Right lobe of liver (tissue), 6 donors: ENCODE measurements at regions not wholly inside any gene's neighbourhood (a gene's known extent, or its start where the extent isn't known, plus 50 kb on each side); places are given as distances from the start of the nearest gene placed in this dataset.

Source experiments
- ATAC-seq, 4 donors: fragments of 200-7000 bp; cut with Tn5 transposase; one replicate each; pipeline ENCODE4 v1.9.1; 2020; ENCODE audit warnings: mild to moderate bottlenecking in 4 of 4, moderate library complexity in 4 of 4
- DNase-seq, 3 donors: peaks; one replicate each; pipeline ENCODE4 v3.0.0-alpha.2; 2020
- H3K27ac ChIP-seq, 3 donors: fragments of 200-600 bp; one replicate each; pipeline ENCODE4 v1.8.0; 2022
- H3K27me3 ChIP-seq, 2 donors: fragments of 200-600 bp; one replicate each; pipeline ENCODE4 v1.8.0; 2022
- H3K36me3 ChIP-seq, 4 donors: fragments of 200-600 bp; sonication (generic) in 1 of 4; one replicate each; pipeline versions ENCODE4 v1.5.1 to v1.8.0; 2017 to 2022; ENCODE audit warnings: control low read depth in 1 of 4
- H3K4me1 ChIP-seq, 4 donors: fragments of 200-600 bp; sonication (generic) in 1 of 4; one replicate each; pipeline versions ENCODE4 v1.5.1 to v1.8.0; 2017 to 2022; ENCODE audit warnings: control low read depth in 1 of 4
- H3K4me3 ChIP-seq, 3 donors: fragments of 200-600 bp; one replicate each; pipeline ENCODE4 v1.8.0; 2022
- H3K9me3 ChIP-seq, 4 donors: fragments of 200-600 bp; sonication (generic) in 1 of 4; one replicate each; pipeline versions ENCODE4 v1.5.1 to v1.8.0; 2017 to 2022; ENCODE audit warnings: control low read depth in 1 of 4
- POLR2A ChIP-seq: fragments of 450-650 bp; IDR thresholded peaks from one replicate; pipeline ENCODE4 v1.6.1; 2017; ENCODE audit warnings: antibody characterized with exemption, mild to moderate bottlenecking
- whole genome bisulfite sequencing: methylation state at CpG from one replicate; pipeline ENCODE4 v1.1.6; 2018; ENCODE audit warnings: low coverage, low lambda C conversion rate; ENCODE audit not compliant: insufficient coverage; ENCODE audit errors: missing lambda C conversion rate; 5-methylcytosine and 5-hydroxymethylcytosine counted together
- intact Hi-C, 2 donors: fragments of 100-400 bp; cut with DNase I; formaldehyde crosslinking; loops; one replicate each; pipeline versions ENCODE4 v1.11.2 to v1.14.1; 2022
- TF ChIP-seq, protein P1 (sequence below), 4 donors: fragments of 200-600 bp in 3 of 4; fragments of 450-650 bp in 1 of 4; IDR thresholded peaks; one replicate each; pipeline versions ENCODE4 v1.5.1 to v1.8.0; 2016 to 2022; ENCODE audit warnings: antibody characterized with exemption in 4 of 4, mild to moderate bottlenecking in 2 of 4
- donor health status: DM: no; HTN: yes; CAD: no.
- donor health status: DM: no; HTN: no; CAD: no.
- donor health status: DM: no; HTN: no; CAD: no.
- donor health status: DM: no; HTN: yes; CAD: no.
- donor health status: DM: no; HTN: yes; CAD: no.

GRCh38 chr5:15439801-15440200, 60.2 kb upstream of the FBXL7 start:
- Histone ChIP-seq H3K27ac (no peak overlapping the region), H3K4me1 (no peaks in the 10 kb centered on the region), H3K27me3 (no peaks in the 10 kb centered on the region), H3K9me3 (no peaks in the 10 kb centered on the region), H3K36me3 (no peaks in the 10 kb centered on the region), H3K4me3 (no peak overlapping the region)
- no peak for ATAC-seq
- TF ChIP-seq, protein P1, sequence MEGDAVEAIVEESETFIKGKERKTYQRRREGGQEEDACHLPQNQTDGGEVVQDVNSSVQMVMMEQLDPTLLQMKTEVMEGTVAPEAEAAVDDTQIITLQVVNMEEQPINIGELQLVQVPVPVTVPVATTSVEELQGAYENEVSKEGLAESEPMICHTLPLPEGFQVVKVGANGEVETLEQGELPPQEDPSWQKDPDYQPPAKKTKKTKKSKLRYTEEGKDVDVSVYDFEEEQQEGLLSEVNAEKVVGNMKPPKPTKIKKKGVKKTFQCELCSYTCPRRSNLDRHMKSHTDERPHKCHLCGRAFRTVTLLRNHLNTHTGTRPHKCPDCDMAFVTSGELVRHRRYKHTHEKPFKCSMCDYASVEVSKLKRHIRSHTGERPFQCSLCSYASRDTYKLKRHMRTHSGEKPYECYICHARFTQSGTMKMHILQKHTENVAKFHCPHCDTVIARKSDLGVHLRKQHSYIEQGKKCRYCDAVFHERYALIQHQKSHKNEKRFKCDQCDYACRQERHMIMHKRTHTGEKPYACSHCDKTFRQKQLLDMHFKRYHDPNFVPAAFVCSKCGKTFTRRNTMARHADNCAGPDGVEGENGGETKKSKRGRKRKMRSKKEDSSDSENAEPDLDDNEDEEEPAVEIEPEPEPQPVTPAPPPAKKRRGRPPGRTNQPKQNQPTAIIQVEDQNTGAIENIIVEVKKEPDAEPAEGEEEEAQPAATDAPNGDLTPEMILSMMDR (IDR thresholded peaks at IDR 0.05), result no peak
- no peak for TF ChIP-seq POLR2A
- intact Hi-C loops, result no loop called here
- 19% methylated on average over 1 of the region's 1 CpG for WGBS
- DNase-seq, result no peak

GRCh38 chr5:15433709-15434108, 66.3 kb upstream of the FBXL7 start:
- ATAC-seq (no peak), DNase-seq (no peak)
- no peaks in the 10 kb centered on the region for H3K27me3 ChIP-seq
- H3K4me3 ChIP-seq, result no peak overlapping the region
- no peak overlapping the region for H3K27ac ChIP-seq
- no peaks in the 10 kb centered on the region for H3K9me3 ChIP-seq
- H3K36me3 ChIP-seq, result no peaks in the 10 kb centered on the region
- intact Hi-C loops, result no loop called here
- TF ChIP-seq, protein P1 (IDR thresholded peaks at IDR 0.05), result no peak
- no peak for TF ChIP-seq POLR2A
- 59% methylated on average over 3 of the region's 3 CpGs for WGBS
- H3K4me1 ChIP-seq, result no peaks in the 10 kb centered on the region

DNA sequence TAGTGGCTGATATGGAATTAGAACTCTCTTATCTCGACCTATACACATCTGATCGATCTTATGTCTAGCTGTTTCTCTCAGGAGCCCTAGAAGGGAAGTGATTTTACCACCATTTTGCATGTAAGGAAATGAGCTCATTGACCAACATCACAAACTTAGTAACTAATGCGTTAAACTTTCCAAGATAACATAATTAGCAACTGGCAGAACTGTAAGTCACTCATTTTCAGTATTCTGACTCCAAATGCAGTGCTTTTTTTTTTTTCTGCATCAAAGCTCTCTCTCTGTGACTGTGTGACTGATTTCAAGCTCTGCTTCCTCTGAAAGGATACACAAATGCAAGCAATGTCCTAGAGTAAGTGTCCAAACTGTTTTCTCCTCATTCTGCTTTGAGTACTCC, 68.1 kb upstream of the FBXL7 start:
- Histone ChIP-seq H3K27ac (no peak overlapping the region), H3K27me3 (no peaks in the 10 kb centered on the region), H3K36me3 (no peaks in the 10 kb centered on the region), H3K4me3 (no peak overlapping the region), H3K4me1 (no peaks in the 10 kb centered on the region), H3K9me3 (no peaks in the 10 kb centered on the region)
- ATAC-seq, result no peak
- TF ChIP-seq, protein P1 (IDR thresholded peaks at IDR 0.05), result no peak
- no peak for TF ChIP-seq POLR2A
- intact Hi-C loops, result no loop called here
- DNase-seq, result no peak
- 43% methylated on average over 3 of the region's 3 CpGs for WGBS

- intact Hi-C loops, result no loop called here
- 22% methylated on average over 6 of the region's 6 CpGs for WGBS
- no peak for DNase-seq
- Histone ChIP-seq H3K27ac (no peak overlapping the region), H3K27me3 (no peaks in the 10 kb centered on the region), H3K4me3 (no peak overlapping the region), H3K4me1 (no peaks in the 10 kb centered on the region), H3K36me3 (no peaks in the 10 kb centered on the region), H3K9me3 (no peaks in the 10 kb centered on the region)
- ATAC-seq, result no peak
- TF ChIP-seq, protein P1 (IDR thresholded peaks at IDR 0.05), result no peak
- no peak for TF ChIP-seq POLR2A
Measured at GRCh38 chr5:15425766-15426165, 74.2 kb upstream of the FBXL7 start.

- H3K4me1 ChIP-seq, result no peaks in the 10 kb centered on the region
- WGBS, result 63% methylated on average over 3 of the region's 3 CpGs
- H3K4me3 ChIP-seq, result no peak overlapping the region
- no peak overlapping the region for H3K27ac ChIP-seq
- H3K36me3 ChIP-seq, result no peaks in the 10 kb centered on the region
- TF ChIP-seq POLR2A, result no peak
- TF ChIP-seq, protein P1 (IDR thresholded peaks at IDR 0.05), result no peak
- DNase-seq, result no peak
- H3K9me3 ChIP-seq, result no peaks in the 10 kb centered on the region
- ATAC-seq, result no peak
- H3K27me3 ChIP-seq, result no peaks in the 10 kb centered on the region
- intact Hi-C loops, result no loop called here
Measured at GRCh38 chr5:15424769-15425168, 75.2 kb upstream of the FBXL7 start.
